GM23338 (cell line): ENCODE measurements at regions not wholly inside any gene's neighbourhood (a gene's known extent, or its start where the extent isn't known, plus 50 kb on each side); places are given as distances from the start of the nearest gene placed in this dataset.

ENCODE experiments used
- EZH2 ChIP-seq: fragments of 200-600 bp; sonication (generic); IDR thresholded peaks from one replicate; pipeline ENCODE4 v1.8.0; 2017; ENCODE audit warnings: antibody characterized with exemption, mild to moderate bottlenecking, low read depth; ENCODE audit not compliant: unreplicated experiment
- TF ChIP-seq, protein P1 (sequence below), 2 experiments: fragments of 200-600 bp in 1 of 2; sonication (generic) in 1 of 2; conservative IDR thresholded peaks; 2 replicates each; pipeline versions ENCODE4 v1.5.1 to v1.6.1; 2016 to 2017; ENCODE audit warnings: antibody characterized with exemption in 2 of 2, low read depth in 2 of 2, mild to moderate bottlenecking in 2 of 2, moderate library complexity in 1 of 2

DNA sequence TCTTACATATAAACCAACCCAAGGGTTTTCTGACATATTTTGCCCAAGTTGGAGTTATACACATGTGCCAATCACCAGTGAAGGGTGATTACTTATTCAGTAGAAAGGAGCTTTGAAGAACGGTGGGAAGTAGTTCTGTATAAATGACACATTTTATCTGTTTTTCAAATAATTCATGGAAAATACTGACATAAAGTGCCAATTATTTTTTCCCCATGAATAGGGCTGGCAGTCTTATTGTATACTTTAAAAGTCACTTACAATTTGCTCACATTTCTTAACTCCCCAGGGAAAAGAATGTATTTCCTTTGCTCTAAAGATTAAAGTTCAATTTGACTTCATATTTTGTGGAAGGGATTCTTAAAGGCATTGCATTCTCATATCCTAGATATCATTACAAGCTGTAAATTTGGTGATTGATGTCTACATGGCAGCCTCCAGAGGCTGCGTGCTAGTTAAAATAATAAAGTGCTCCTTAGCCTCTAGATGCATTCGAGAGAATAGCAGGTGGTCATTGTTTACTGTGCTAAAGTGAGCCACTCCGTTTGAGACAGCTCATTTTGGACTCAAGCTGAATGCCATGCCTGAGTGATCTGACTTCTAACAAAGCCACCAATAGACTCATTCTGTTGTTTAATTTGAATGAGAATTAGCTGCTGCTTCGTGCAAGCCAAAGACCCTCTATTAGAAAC, 148.8 kb upstream of the NRP1 start:
- TF ChIP-seq, protein P1, sequence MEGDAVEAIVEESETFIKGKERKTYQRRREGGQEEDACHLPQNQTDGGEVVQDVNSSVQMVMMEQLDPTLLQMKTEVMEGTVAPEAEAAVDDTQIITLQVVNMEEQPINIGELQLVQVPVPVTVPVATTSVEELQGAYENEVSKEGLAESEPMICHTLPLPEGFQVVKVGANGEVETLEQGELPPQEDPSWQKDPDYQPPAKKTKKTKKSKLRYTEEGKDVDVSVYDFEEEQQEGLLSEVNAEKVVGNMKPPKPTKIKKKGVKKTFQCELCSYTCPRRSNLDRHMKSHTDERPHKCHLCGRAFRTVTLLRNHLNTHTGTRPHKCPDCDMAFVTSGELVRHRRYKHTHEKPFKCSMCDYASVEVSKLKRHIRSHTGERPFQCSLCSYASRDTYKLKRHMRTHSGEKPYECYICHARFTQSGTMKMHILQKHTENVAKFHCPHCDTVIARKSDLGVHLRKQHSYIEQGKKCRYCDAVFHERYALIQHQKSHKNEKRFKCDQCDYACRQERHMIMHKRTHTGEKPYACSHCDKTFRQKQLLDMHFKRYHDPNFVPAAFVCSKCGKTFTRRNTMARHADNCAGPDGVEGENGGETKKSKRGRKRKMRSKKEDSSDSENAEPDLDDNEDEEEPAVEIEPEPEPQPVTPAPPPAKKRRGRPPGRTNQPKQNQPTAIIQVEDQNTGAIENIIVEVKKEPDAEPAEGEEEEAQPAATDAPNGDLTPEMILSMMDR (conservative IDR thresholded peaks at IDR 0.05; ENCODE audit: low read depth in 2 of 2) = no peak
- no peak for TF ChIP-seq EZH2
